GM19193 (cell line): ENCODE measurements at regions not wholly inside any gene's neighbourhood (a gene's known extent, or its start where the extent isn't known, plus 50 kb on each side); places are given as distances from the start of the nearest gene placed in this dataset.

ENCODE experiments used
- POLR2A ChIP-seq: IDR thresholded peaks from 4 replicates; pipeline ENCODE4 v1.6.1; 2011; ENCODE audit not compliant: insufficient read depth, insufficient read length; ENCODE audit errors: extremely low read depth

GRCh38 chr16:86087011-86087895 is 188.3 kb downstream of the IRF8 start:
- no peak for TF ChIP-seq POLR2A

DNA sequence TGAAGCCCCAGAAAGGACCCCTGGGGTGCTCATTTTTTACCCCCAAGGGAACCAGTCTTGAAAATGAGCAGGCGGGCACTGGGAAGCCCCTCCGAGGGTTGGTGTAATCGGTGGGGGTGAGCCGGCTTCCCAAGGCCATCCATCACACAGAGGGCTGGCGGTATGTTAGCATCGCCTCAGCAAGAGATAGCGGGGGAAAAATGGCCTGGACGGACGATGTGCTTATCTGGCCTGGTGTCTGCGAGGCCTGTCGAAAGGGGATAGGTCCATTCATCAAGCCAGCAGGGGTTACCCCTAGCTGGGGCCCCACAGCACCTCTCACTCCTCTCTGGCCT is 188.9 kb downstream of the IRF8 start:
- no peak for TF ChIP-seq POLR2A

DNA sequence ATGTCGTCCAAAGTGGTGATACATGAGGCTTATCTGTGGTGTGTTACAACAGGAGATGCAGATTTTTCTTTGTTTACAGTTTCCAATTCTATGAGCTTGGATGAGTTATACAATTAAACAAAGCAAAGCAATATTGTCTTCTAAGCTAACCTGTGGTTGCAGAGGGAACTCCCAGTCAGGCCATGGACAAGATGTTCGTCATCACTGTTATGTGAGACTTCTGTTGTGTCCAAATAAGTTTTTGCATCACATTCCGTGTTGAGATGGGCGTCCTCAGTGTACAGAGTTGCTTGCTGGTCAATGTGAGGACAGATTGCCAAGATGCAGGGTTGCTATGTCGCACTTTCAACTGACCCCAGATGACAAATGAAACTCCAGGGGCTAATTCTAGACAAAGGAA is 189.3 kb downstream of the IRF8 start:
- no peak for TF ChIP-seq POLR2A

GRCh38 chr16:86088816-86089215 is 189.9 kb downstream of the IRF8 start:
- TF ChIP-seq POLR2A, result no peak

DNA sequence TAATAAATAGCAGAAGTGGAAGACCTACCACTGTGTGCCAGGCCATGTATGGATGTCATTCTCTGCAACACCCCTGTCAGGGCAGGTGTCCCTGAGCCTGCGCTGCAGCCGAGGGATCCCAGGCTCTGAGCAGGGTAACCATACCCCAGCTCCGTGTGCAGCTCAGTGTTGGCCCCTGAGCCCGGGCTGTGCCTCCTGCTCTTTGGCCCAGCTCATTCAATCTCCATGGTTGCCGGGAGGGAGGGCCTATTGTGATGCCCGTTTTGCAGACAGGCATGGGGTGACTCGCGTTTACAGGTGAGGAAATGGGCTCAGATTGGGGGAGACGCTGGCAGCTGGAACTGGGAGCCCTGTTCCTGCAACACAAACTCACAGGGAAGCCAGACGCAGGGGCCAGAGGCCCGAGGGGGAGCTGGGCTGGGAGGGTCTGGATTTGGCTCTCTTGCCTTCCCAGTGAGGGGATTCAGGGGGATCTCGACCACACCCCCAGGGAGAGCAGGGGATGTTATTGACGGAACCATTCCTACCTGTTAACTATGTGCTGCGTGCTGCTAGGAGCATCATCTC is 190.5 kb downstream of the IRF8 start:
- TF ChIP-seq POLR2A, result no peak

DNA sequence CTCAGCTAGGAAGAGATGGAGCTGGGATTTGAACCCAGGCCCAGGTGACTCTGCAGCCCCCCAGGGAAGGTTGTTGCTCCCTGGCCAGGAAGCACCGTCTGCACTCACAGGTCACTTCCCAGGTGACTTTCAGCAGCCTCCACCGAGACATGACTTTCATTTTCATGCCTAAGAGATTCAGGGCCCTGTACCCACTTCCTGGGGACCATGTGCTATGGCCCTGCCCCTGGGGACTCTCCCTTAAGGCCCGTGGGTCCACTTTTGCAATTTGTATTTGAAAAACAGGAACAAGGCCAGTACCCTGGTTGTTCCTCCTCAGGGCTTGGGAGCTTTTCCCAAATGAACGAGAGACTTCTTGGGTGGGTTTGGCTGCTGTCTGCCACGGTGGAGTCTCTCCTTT is 191.0 kb downstream of the IRF8 start:
- TF ChIP-seq POLR2A, result no peak

DNA sequence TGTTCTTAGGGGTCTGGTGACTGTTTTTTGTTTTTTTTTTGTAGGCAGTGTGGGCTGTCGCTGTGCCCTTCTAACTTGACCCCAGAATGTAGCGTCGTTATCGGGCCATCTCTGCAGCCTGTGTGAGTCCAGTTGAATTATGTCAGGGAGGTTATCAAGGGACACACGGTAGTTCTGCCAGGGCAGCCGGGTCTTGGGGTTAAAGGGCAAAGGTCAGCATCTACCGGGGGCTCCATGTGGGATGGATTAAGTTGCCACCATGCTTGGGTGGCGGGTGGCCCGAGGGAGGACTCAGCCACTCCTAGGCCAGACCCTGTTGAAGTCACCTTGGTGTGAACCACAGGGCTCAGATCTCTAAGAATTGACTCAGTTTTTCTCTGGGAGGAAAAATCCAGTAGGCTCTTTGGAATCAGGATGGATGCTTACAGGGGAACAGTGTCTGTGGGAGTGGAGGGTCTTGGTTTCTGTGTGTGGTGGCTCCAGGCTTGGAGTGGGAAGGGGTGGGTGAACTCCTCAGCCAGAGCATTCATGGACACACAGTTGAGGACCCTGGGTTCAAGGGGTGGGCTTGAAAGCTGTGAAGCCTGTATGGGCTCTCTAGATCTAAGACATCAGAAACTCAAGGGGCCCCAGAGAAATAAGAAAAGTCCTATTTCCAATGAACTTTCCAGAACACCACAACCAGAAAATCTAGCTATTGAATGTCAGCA is 191.7 kb downstream of the IRF8 start:
- no peak for TF ChIP-seq POLR2A

DNA sequence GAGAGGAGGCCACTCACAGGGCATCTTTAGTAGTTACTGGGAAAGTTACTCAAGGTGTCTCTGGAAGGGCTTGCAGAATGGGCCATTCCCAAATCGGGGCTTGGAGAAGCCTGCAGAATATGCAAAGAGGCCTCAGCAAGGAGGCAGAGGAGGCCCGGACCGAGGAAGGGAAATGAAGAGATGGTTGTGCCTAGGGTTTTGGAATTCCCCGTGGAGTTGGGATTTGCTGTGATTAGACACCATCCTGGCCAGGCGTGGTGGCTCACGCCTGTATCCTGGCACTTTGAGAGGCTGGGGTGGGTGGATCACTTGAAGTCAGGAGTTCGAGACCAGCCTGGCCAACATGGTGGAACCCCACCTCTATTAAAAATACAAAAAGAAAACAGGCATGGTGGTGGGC is 193.0 kb downstream of the IRF8 start:
- no peak for TF ChIP-seq POLR2A

DNA sequence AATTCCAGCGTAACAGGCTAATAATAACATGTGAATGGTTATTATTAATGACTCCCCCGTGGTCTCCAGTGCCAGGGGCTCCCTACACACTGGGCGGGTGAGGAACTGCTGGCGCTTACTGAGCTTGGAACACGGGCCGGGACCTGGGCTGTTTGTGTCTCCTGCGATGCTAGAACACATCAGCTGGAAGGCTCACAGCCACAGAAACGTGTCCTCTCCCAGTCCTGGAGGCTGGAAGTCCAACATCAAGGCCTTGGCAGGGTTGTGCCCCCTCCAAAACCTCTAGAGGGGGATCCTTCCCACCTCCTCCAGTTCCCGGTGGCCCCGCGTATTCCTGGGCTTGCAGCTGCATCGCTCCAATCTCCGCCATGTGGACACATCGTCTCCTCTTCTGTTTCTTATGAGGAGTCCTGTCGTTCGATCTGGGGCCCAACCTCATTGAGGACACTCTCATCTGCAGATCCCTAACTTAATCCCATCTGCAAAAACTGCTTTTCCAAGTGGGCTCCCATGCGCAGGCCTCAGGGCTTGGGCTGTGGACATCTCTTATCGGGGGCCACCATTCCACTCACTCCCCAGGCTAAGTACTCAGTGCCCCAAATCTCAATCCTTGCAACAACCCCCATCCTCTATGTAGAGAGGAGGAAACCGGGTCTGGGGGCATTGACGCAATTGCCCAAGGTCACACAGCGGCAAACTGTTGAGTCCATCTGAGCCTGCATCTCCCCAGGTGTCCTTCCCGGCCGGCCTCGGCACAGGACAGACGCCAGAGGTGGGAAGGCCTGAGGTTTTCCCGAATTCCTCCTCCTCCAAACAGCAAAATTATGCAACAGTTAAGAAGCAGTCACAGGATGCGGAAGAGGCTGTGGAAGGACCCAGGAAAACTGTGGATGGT is 193.9 kb downstream of the IRF8 start:
- no peak for TF ChIP-seq POLR2A

DNA sequence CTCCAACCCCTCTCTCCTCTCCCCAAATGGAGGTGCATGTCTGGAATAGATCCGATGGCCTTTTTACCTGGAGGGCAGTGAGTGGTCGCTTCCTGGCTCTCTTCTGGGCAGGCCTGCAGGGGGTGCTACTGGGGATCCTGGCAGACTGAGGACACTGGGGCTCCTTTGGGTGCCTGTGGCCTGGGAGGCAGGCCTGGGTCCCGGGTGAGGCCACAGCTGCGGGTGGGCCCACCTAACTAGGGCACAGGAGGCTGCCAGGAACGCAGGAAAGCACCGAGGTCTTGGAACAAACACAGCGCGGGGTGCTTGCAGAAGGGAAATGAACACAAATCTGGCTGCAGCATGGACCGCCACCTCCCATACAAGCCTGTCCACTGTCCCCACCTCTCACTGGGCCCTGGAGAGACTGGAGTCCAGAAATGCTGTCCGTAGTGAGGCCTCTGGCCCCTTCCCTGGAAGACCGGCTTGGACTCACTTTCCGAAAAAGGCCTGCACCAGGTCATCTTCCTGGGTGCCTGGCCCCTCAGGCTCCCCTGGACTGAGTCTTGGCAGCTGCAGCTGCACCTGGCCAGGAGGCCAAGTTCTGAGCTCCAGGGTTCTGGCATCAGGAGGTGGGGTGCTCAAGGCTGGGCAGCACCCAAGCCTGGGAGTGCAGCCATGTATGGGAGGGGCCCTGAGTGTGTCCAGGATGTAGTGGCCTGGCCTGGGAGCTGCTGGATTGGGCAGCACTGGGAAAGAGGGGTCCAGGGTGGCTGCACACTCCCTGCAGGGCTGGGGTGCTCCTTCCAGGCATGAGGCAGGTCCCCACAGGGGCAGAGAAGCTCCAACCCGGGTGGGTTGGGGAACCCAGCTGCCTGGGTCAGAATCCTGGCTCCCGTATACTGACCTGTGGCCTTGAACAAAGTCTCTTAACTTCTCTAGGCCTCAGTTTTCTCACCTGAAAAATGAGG is 195.1 kb downstream of the IRF8 start:
- TF ChIP-seq POLR2A, result no peak

GRCh38 chr16:86095131-86095752 is 196.3 kb downstream of the IRF8 start:
- TF ChIP-seq POLR2A, result no peak

DNA sequence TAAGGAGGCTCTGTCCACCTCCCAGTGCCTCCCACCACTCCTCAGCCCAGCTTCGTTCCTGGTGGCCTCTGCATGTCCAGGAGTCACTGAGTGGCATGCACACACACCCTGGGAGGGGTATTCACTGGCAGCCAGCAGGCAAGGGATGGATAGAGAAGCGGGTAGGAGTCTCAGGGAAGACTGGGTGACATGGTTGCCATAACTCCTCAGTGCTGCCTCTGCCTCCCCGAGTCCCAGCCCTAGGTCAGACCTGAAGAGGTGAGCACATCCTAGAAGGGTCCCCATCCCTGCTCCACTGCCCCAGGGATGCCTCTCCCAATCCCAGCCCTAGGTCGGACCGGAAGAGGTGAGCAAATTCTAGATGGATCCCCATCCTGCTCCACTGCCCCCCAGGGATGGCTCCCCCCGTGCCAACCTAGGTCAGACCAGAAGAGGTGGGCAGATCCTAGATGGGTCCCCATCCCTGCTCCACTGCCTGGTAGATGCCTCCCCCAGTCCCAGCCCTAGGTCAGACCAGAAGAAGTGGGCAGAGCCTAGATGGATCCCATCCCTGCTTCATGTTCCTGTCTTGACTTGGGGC is 197.0 kb downstream of the IRF8 start:
- no peak for TF ChIP-seq POLR2A

DNA sequence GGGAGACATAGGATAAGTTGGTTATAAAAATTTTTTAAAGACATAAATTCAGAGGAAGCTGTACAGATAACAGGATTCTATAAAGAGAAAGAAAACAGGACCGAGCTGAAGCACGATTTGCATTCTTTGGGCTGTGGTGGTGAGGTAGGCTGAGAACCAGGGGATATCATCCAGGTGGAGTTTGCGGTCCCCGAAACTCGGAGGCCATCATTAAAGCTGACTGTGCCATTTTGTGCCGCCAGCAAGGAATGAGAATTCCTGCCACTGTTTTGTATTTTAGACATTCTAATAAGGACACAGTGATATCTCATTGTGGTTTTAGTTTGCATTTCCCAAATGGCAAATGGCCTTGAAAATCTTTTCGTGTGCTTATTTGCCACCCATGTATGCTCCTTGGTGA is 197.9 kb downstream of the IRF8 start:
- TF ChIP-seq POLR2A, result no peak
